HG02885 (cell line): ENCODE measurements at regions not wholly inside any gene's neighbourhood (a gene's known extent, or its start where the extent isn't known, plus 50 kb on each side); places are given as distances from the start of the nearest gene placed in this dataset.
"Not testable (repeated sequence)": the region's sequence is repeated elsewhere in the genome, so short reads cannot be mapped to it uniquely, and the experiment has no call there.

Experiments
- ATAC-seq: cut with Tn5 transposase; IDR thresholded peaks from one replicate; pipeline ENCODE4 v1.9.1; 2021; ENCODE audit warnings: mild to moderate bottlenecking; ENCODE audit not compliant: unreplicated experiment, poor library complexity

- no peak for ATAC-seq
Observed at GRCh38 chr6:51120016-51120415, 301.3 kb downstream of the TFAP2B start.

- not testable (repeated sequence) for ATAC-seq
Observed at GRCh38 chr6:51121380-51121976, 302.8 kb downstream of the TFAP2B start.

GRCh38 chr6:51129043-51129442 is 310.4 kb downstream of the TFAP2B start:
- no peak for ATAC-seq

- no peak for ATAC-seq
Observed at GRCh38 chr6:51137777-51138176, 319.1 kb downstream of the TFAP2B start.

GRCh38 chr6:51139950-51140385 is 321.3 kb downstream of the TFAP2B start:
- ATAC-seq, result no peak

- no peak for ATAC-seq
Observed at GRCh38 chr6:51141080-51141479, 322.4 kb downstream of the TFAP2B start.

- ATAC-seq, result no peak
Observed at GRCh38 chr6:51147756-51148155, 329.1 kb downstream of the TFAP2B start.

GRCh38 chr6:51152594-51152993 is 333.9 kb downstream of the TFAP2B start:
- no peak for ATAC-seq

GRCh38 chr6:51153109-51153508 is 334.4 kb downstream of the TFAP2B start:
- no peak for ATAC-seq

- not testable (repeated sequence) for ATAC-seq
Observed at GRCh38 chr6:51154925-51155324, 336.3 kb downstream of the TFAP2B start.

- not testable (repeated sequence) for ATAC-seq
Observed at GRCh38 chr6:51159260-51159659, 340.6 kb downstream of the TFAP2B start.

- no peak for ATAC-seq
Observed at GRCh38 chr6:51161752-51162151, 343.1 kb downstream of the TFAP2B start.

- no peak for ATAC-seq
Observed at GRCh38 chr6:51163843-51164529, 345.3 kb downstream of the TFAP2B start.

- no peak for ATAC-seq
Observed at GRCh38 chr6:51166914-51167313, 348.2 kb downstream of the TFAP2B start.

GRCh38 chr6:51167468-51167867 is 348.8 kb downstream of the TFAP2B start:
- ATAC-seq, result no peak

GRCh38 chr6:51182827-51183226 is 364.2 kb downstream of the TFAP2B start:
- no peak for ATAC-seq

GRCh38 chr6:51184046-51184445 is 365.4 kb downstream of the TFAP2B start:
- ATAC-seq, result no peak

- ATAC-seq, result not testable (repeated sequence)
Observed at GRCh38 chr6:51193163-51193562, 374.5 kb downstream of the TFAP2B start.

- ATAC-seq, result no peak
Observed at GRCh38 chr6:51199105-51199552, 380.5 kb downstream of the TFAP2B start.

GRCh38 chr6:51199733-51200260 is 381.1 kb downstream of the TFAP2B start:
- no peak for ATAC-seq

- no peak for ATAC-seq
Observed at GRCh38 chr6:51200676-51201075, 382.0 kb downstream of the TFAP2B start.

GRCh38 chr6:51202653-51203052 is 384.0 kb downstream of the TFAP2B start:
- ATAC-seq, result not testable (repeated sequence)
